ENCODE measurements at regions not wholly inside any gene's neighbourhood (a gene's known extent, or its start where the extent isn't known, plus 50 kb on each side); places are given as distances from the start of the nearest gene placed in this dataset.

DNA sequence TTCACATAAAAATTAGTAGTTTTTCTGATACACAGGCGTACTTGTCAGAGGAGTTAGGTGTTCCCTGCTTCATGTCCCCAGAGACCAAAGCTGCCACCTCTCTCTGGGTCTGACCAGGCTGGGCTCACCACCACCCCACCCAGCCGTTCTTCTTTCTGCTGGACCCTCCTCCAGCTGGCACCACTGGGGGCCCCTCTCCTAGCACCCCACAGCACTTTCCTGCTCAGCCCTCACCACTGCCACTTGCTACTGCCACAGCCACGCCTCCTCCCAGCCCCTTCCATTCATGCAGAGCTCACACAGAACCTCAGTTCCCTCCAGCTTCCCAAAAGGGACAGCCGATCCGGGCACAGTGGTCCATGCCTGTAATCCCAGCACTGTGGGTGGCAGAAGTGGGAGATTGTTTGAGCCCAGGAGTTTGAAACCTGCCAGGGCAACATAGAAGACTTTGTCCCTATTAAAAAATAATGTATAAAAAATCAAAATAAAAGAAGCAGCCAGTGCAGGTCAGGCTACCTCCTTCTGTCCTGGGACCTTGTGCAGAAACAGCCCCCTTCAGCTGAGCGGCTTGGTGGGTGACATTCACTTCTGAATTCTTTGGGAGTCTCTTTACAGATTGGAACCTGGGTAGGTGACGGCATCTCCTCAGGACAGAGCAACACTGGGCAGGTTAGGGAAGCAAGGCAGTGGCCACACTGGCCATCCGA, 208.3 kb downstream of the TOMM20 start:
- intact Hi-C loops (cut with micrococcal nuclease; ENCODE audit: unreplicated experiment) = no loop called here
- ChIA-PET POLR2A (ENCODE audit: low non-redundant PET) (no interaction called here), CTCF (no interaction called here)
- H3K36me3 ChIP-seq (ENCODE audit: insufficient read depth, low read length, poor library complexity, severe bottlenecking) = no peaks in the 10 kb centered on the region
- no peak overlapping the region for H3K4me3 ChIP-seq (ENCODE audit: low read depth, low read length, poor library complexity, severe bottlenecking)
- H3K27me3 ChIP-seq (replicated peaks; ENCODE audit: insufficient read depth, low read depth, low read length, poor library complexity) = no peaks in the 10 kb centered on the region
- H3K4me1 ChIP-seq (ENCODE audit: insufficient read depth, low read length, poor library complexity, severe bottlenecking) = peaks cover 10% of the 10 kb centered on the region
- TF ChIP-seq EZH2 (IDR thresholded peaks at IDR 0.05; ENCODE audit: borderline replicate concordance, low read depth, low read length, poor library complexity, severe bottlenecking) = no peak
- TF ChIP-seq, protein P1, sequence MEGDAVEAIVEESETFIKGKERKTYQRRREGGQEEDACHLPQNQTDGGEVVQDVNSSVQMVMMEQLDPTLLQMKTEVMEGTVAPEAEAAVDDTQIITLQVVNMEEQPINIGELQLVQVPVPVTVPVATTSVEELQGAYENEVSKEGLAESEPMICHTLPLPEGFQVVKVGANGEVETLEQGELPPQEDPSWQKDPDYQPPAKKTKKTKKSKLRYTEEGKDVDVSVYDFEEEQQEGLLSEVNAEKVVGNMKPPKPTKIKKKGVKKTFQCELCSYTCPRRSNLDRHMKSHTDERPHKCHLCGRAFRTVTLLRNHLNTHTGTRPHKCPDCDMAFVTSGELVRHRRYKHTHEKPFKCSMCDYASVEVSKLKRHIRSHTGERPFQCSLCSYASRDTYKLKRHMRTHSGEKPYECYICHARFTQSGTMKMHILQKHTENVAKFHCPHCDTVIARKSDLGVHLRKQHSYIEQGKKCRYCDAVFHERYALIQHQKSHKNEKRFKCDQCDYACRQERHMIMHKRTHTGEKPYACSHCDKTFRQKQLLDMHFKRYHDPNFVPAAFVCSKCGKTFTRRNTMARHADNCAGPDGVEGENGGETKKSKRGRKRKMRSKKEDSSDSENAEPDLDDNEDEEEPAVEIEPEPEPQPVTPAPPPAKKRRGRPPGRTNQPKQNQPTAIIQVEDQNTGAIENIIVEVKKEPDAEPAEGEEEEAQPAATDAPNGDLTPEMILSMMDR (conservative IDR thresholded peaks at IDR 0.05; ENCODE audit: low read depth, low read length) = no peak
- BruUV-seq (replicated peaks) = no TSS peak
- no peaks in the 10 kb centered on the region for H3K9me3 ChIP-seq (ENCODE audit: low read depth, low read length, poor library complexity, severe bottlenecking)
- no peak for DNase-seq (ENCODE audit: low spot score)
- no peak overlapping the region for H3K27ac ChIP-seq (ENCODE audit: low read depth, low read length, poor library complexity, severe bottlenecking)

DNA sequence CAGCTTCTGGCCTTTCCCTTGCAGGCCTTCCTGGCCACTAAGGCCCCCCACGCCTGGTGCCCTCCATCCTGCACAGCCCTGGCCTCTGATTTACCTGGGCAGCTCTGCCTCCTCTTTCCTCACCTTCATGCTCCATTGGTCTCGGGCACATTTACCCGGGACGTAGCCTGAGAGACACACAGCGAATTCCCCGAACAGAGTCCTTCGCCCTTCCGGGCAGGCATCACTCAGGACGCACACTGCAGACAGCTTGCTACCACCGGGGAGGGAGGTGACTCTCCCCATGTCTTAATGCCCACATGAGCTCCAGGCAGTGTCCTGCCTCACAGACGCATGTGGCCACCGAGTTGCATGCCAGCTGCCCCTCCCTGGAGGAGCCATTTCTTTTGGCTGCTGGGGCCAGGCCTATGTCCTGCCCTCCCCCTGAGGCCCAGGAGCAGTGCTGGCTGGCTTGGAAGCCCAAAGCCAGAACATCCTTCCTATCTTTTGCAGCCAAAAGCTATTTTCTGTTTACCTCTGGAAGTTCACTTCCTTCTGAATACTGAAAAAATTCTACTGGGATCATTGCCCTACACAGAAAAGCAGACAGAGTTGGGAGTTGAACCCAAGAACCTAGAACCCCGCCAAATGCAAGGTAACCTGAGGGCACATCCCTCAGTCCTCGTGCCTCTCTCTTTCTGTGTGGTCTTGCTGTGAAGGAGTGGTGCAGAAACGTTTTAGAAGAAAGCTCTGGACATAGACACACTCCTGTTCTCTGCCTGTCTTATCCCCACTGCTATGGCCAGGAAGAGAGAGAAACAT, 209.5 kb downstream of the TOMM20 start:
- peaks cover 10% of the 10 kb centered on the region for H3K4me1 ChIP-seq (ENCODE audit: insufficient read depth, low read length, poor library complexity, severe bottlenecking)
- POLR2A ChIA-PET (ENCODE audit: low non-redundant PET) = no interaction called here
- intact Hi-C loops (cut with micrococcal nuclease; ENCODE audit: unreplicated experiment) = no loop called here
- DNase-seq (ENCODE audit: low spot score) = no peak
- no peak overlapping the region for H3K27ac ChIP-seq (ENCODE audit: low read depth, low read length, poor library complexity, severe bottlenecking)
- CTCF ChIA-PET = no interaction called here
- H3K27me3 ChIP-seq (replicated peaks; ENCODE audit: insufficient read depth, low read depth, low read length, poor library complexity) = no peaks in the 10 kb centered on the region
- no TSS peak for BruUV-seq (replicated peaks)
- H3K9me3 ChIP-seq (ENCODE audit: low read depth, low read length, poor library complexity, severe bottlenecking) = no peaks in the 10 kb centered on the region
- no peaks in the 10 kb centered on the region for H3K36me3 ChIP-seq (ENCODE audit: insufficient read depth, low read length, poor library complexity, severe bottlenecking)
- no peak overlapping the region for H3K4me3 ChIP-seq (ENCODE audit: low read depth, low read length, poor library complexity, severe bottlenecking)
- no peak for TF ChIP-seq EZH2 (IDR thresholded peaks at IDR 0.05; ENCODE audit: borderline replicate concordance, low read depth, low read length, poor library complexity, severe bottlenecking)
- TF ChIP-seq, protein P1 (conservative IDR thresholded peaks at IDR 0.05; ENCODE audit: low read depth, low read length) = no peak

DNA sequence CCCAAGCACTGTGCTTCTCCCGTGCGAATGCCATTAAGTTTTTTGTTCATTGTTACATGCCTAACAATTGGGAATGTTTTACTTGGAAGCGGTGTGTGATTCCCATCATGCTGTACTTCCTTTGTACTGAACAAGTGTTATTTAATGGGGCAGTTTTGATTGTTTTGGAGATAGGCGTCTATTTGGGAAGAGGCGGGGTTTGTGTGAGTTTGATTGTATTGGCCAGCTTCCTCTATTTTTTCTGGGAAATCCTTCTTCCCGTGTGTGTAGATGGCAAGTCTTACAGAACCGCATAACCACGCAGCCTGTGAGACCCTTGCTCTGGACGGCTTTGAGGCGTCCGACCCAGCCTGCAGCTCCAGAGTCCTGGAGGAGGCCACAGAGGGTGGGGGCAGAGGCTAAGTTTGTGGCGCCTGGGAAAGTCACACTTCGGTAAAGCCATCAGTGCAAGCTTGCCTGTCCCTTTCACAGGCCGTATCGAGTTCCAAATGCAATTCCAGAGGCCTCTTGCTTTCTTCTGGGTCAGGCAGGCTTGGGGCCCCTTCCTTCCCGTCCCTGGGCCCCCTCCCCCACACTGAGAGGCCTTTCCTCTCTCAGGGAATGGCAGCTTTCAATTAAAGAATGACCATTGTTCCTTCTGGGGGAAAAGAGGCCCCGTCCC, 210.3 kb downstream of the TOMM20 start:
- CTCF ChIA-PET = no interaction called here

More for the DNA sequence above, 210.3 kb downstream of the TOMM20 start:
- no peaks in the 10 kb centered on the region for H3K36me3 ChIP-seq (ENCODE audit: insufficient read depth, low read length, poor library complexity, severe bottlenecking)
- BruUV-seq (replicated peaks) = no TSS peak
- intact Hi-C loops (cut with micrococcal nuclease; ENCODE audit: unreplicated experiment) = no loop called here
- POLR2A ChIA-PET (ENCODE audit: low non-redundant PET) = no interaction called here
- TF ChIP-seq EZH2 (IDR thresholded peaks at IDR 0.05; ENCODE audit: borderline replicate concordance, low read depth, low read length, poor library complexity, severe bottlenecking) = no peak
- TF ChIP-seq, protein P1 (conservative IDR thresholded peaks at IDR 0.05; ENCODE audit: low read depth, low read length) = no peak
- H3K27me3 ChIP-seq (replicated peaks; ENCODE audit: insufficient read depth, low read depth, low read length, poor library complexity) = no peaks in the 10 kb centered on the region
- no peaks in the 10 kb centered on the region for H3K9me3 ChIP-seq (ENCODE audit: low read depth, low read length, poor library complexity, severe bottlenecking)
- no peak overlapping the region for H3K4me3 ChIP-seq (ENCODE audit: low read depth, low read length, poor library complexity, severe bottlenecking)
- H3K4me1 ChIP-seq (ENCODE audit: insufficient read depth, low read length, poor library complexity, severe bottlenecking) = peaks cover 10% of the 10 kb centered on the region
- DNase-seq (ENCODE audit: low spot score) = no peak
- H3K27ac ChIP-seq (ENCODE audit: low read depth, low read length, poor library complexity, severe bottlenecking) = no peak overlapping the region
